ENCODE measurements at regions not wholly inside any gene's neighbourhood (a gene's known extent, or its start where the extent isn't known, plus 50 kb on each side); places are given as distances from the start of the nearest gene placed in this dataset.

- Histone ChIP-seq H3K27me3 (ENCODE audit: control insufficient read depth, insufficient read depth, low read length) (peaks cover 64% of the 10 kb centered on the region), H3K9ac (ENCODE audit: low read length) (no peak overlapping the region), H3K4me1 (ENCODE audit: control insufficient read depth, low read depth, low read length) (peaks cover 3% of the 10 kb centered on the region), H3K36me3 (ENCODE audit: control insufficient read depth, low read depth, low read length) (no peaks in the 10 kb centered on the region), H3K9me3 (ENCODE audit: control insufficient read depth, low read depth, low read length) (no peaks in the 10 kb centered on the region), H3K4me3 (ENCODE audit: low read length) (no peak overlapping the region), H3K27ac (ENCODE audit: low read length) (no peak overlapping the region)
Measured at GRCh38 chr12:74818412-74818811, 280.8 kb downstream of the ATXN7L3B start.

- Histone ChIP-seq H3K9ac (ENCODE audit: low read length) (no peak overlapping the region), H3K4me1 (ENCODE audit: control insufficient read depth, low read depth, low read length) (peaks cover 3% of the 10 kb centered on the region), H3K27ac (ENCODE audit: low read length) (no peak overlapping the region), H3K9me3 (ENCODE audit: control insufficient read depth, low read depth, low read length) (no peaks in the 10 kb centered on the region), H3K4me3 (ENCODE audit: low read length) (no peak overlapping the region), H3K36me3 (ENCODE audit: control insufficient read depth, low read depth, low read length) (no peaks in the 10 kb centered on the region), H3K27me3 (ENCODE audit: control insufficient read depth, insufficient read depth, low read length) (peaks cover 64% of the 10 kb centered on the region)
Measured at GRCh38 chr12:74820324-74820723, 282.7 kb downstream of the ATXN7L3B start.

- Histone ChIP-seq H3K27me3 (ENCODE audit: control insufficient read depth, insufficient read depth, low read length) (no peaks in the 10 kb centered on the region), H3K4me3 (ENCODE audit: low read length) (no peak overlapping the region), H3K4me1 (ENCODE audit: control insufficient read depth, low read depth, low read length) (no peaks in the 10 kb centered on the region)
Measured at GRCh38 chr12:74836567-74836966, 298.9 kb downstream of the ATXN7L3B start.

GRCh38 chr12:74846116-74846515, 308.5 kb downstream of the ATXN7L3B start:
- Histone ChIP-seq H3K27me3 (ENCODE audit: control insufficient read depth, insufficient read depth, low read length) (no peaks in the 10 kb centered on the region), H3K9me3 (ENCODE audit: control insufficient read depth, low read depth, low read length) (no peaks in the 10 kb centered on the region), H3K9ac (ENCODE audit: low read length) (no peak overlapping the region), H3K4me3 (ENCODE audit: low read length) (no peak overlapping the region), H3K27ac (ENCODE audit: low read length) (no peak overlapping the region), H3K4me1 (ENCODE audit: control insufficient read depth, low read depth, low read length) (no peaks in the 10 kb centered on the region), H3K36me3 (ENCODE audit: control insufficient read depth, low read depth, low read length) (no peaks in the 10 kb centered on the region)

More at GRCh38 chr12:74836567-74836966, 298.9 kb downstream of the ATXN7L3B start:
- Histone ChIP-seq H3K9me3 (ENCODE audit: control insufficient read depth, low read depth, low read length) (peaks cover 10% of the 10 kb centered on the region), H3K27ac (ENCODE audit: low read length) (no peak overlapping the region), H3K36me3 (ENCODE audit: control insufficient read depth, low read depth, low read length) (no peaks in the 10 kb centered on the region), H3K9ac (ENCODE audit: low read length) (no peak overlapping the region)

GRCh38 chr12:74847169-74847568, 309.5 kb downstream of the ATXN7L3B start:
- H3K9ac ChIP-seq (ENCODE audit: low read length), result no peak overlapping the region
- H3K4me1 ChIP-seq (ENCODE audit: control insufficient read depth, low read depth, low read length), result no peaks in the 10 kb centered on the region

GRCh38 chr12:74848006-74848405, 310.4 kb downstream of the ATXN7L3B start:
- H3K27me3 ChIP-seq (ENCODE audit: control insufficient read depth, insufficient read depth, low read length), result no peaks in the 10 kb centered on the region
- H3K27ac ChIP-seq (ENCODE audit: low read length), result no peak overlapping the region
- H3K9ac ChIP-seq (ENCODE audit: low read length), result no peak overlapping the region
- no peaks in the 10 kb centered on the region for H3K36me3 ChIP-seq (ENCODE audit: control insufficient read depth, low read depth, low read length)
- no peaks in the 10 kb centered on the region for H3K4me1 ChIP-seq (ENCODE audit: control insufficient read depth, low read depth, low read length)
- no peak overlapping the region for H3K4me3 ChIP-seq (ENCODE audit: low read length)
- no peaks in the 10 kb centered on the region for H3K9me3 ChIP-seq (ENCODE audit: control insufficient read depth, low read depth, low read length)

More at GRCh38 chr12:74847169-74847568, 309.5 kb downstream of the ATXN7L3B start:
- Histone ChIP-seq H3K4me3 (ENCODE audit: low read length) (no peak overlapping the region), H3K27me3 (ENCODE audit: control insufficient read depth, insufficient read depth, low read length) (no peaks in the 10 kb centered on the region), H3K36me3 (ENCODE audit: control insufficient read depth, low read depth, low read length) (no peaks in the 10 kb centered on the region), H3K9me3 (ENCODE audit: control insufficient read depth, low read depth, low read length) (no peaks in the 10 kb centered on the region), H3K27ac (ENCODE audit: low read length) (no peak overlapping the region)

GRCh38 chr12:74849801-74850200, 312.2 kb downstream of the ATXN7L3B start:
- Histone ChIP-seq H3K9me3 (ENCODE audit: control insufficient read depth, low read depth, low read length) (no peaks in the 10 kb centered on the region), H3K27ac (ENCODE audit: low read length) (no peak overlapping the region), H3K36me3 (ENCODE audit: control insufficient read depth, low read depth, low read length) (no peaks in the 10 kb centered on the region), H3K9ac (ENCODE audit: low read length) (no peak overlapping the region), H3K4me1 (ENCODE audit: control insufficient read depth, low read depth, low read length) (no peaks in the 10 kb centered on the region), H3K27me3 (ENCODE audit: control insufficient read depth, insufficient read depth, low read length) (no peaks in the 10 kb centered on the region), H3K4me3 (ENCODE audit: low read length) (no peak overlapping the region)

- Histone ChIP-seq H3K36me3 (ENCODE audit: control insufficient read depth, low read depth, low read length) (no peaks in the 10 kb centered on the region), H3K4me1 (ENCODE audit: control insufficient read depth, low read depth, low read length) (no peaks in the 10 kb centered on the region), H3K4me3 (ENCODE audit: low read length) (no peak overlapping the region), H3K27me3 (ENCODE audit: control insufficient read depth, insufficient read depth, low read length) (no peaks in the 10 kb centered on the region), H3K9ac (ENCODE audit: low read length) (no peak overlapping the region), H3K27ac (ENCODE audit: low read length) (no peak overlapping the region), H3K9me3 (ENCODE audit: control insufficient read depth, low read depth, low read length) (no peaks in the 10 kb centered on the region)
Measured at GRCh38 chr12:74871817-74872216, 334.2 kb downstream of the ATXN7L3B start.

- Histone ChIP-seq H3K27ac (ENCODE audit: low read length) (no peak overlapping the region), H3K9me3 (ENCODE audit: control insufficient read depth, low read depth, low read length) (no peaks in the 10 kb centered on the region), H3K4me3 (ENCODE audit: low read length) (no peak overlapping the region), H3K9ac (ENCODE audit: low read length) (no peak overlapping the region), H3K27me3 (ENCODE audit: control insufficient read depth, insufficient read depth, low read length) (no peaks in the 10 kb centered on the region), H3K4me1 (ENCODE audit: control insufficient read depth, low read depth, low read length) (no peaks in the 10 kb centered on the region), H3K36me3 (ENCODE audit: control insufficient read depth, low read depth, low read length) (no peaks in the 10 kb centered on the region)
Measured at GRCh38 chr12:74885775-74886174, 323.9 kb downstream of the KCNC2 start.

- no peaks in the 10 kb centered on the region for H3K4me1 ChIP-seq (ENCODE audit: control insufficient read depth, low read depth, low read length)
- no peak overlapping the region for H3K27ac ChIP-seq (ENCODE audit: low read length)
Measured at GRCh38 chr12:74889073-74889472, 320.6 kb downstream of the KCNC2 start.

GRCh38 chr12:74889563-74890236, 319.9 kb downstream of the KCNC2 start:
- H3K27me3 ChIP-seq (ENCODE audit: control insufficient read depth, insufficient read depth, low read length), result no peaks in the 10 kb centered on the region
- no peaks in the 10 kb centered on the region for H3K9me3 ChIP-seq (ENCODE audit: control insufficient read depth, low read depth, low read length)
- H3K4me3 ChIP-seq (ENCODE audit: low read length), result no peak overlapping the region
- H3K27ac ChIP-seq (ENCODE audit: low read length), result no peak overlapping the region
- H3K4me1 ChIP-seq (ENCODE audit: control insufficient read depth, low read depth, low read length), result no peaks in the 10 kb centered on the region
- H3K9ac ChIP-seq (ENCODE audit: low read length), result no peak overlapping the region
- H3K36me3 ChIP-seq (ENCODE audit: control insufficient read depth, low read depth, low read length), result no peaks in the 10 kb centered on the region

More at GRCh38 chr12:74889073-74889472, 320.6 kb downstream of the KCNC2 start:
- Histone ChIP-seq H3K9me3 (ENCODE audit: control insufficient read depth, low read depth, low read length) (no peaks in the 10 kb centered on the region), H3K9ac (ENCODE audit: low read length) (no peak overlapping the region), H3K4me3 (ENCODE audit: low read length) (no peak overlapping the region), H3K27me3 (ENCODE audit: control insufficient read depth, insufficient read depth, low read length) (no peaks in the 10 kb centered on the region), H3K36me3 (ENCODE audit: control insufficient read depth, low read depth, low read length) (no peaks in the 10 kb centered on the region)

GRCh38 chr12:74890237-74890599, 319.4 kb downstream of the KCNC2 start:
- no peaks in the 10 kb centered on the region for H3K4me1 ChIP-seq (ENCODE audit: control insufficient read depth, low read depth, low read length)
- no peak overlapping the region for H3K4me3 ChIP-seq (ENCODE audit: low read length)
- no peak overlapping the region for H3K27ac ChIP-seq (ENCODE audit: low read length)
- H3K9ac ChIP-seq (ENCODE audit: low read length), result no peak overlapping the region
- no peaks in the 10 kb centered on the region for H3K9me3 ChIP-seq (ENCODE audit: control insufficient read depth, low read depth, low read length)
- H3K27me3 ChIP-seq (ENCODE audit: control insufficient read depth, insufficient read depth, low read length), result no peaks in the 10 kb centered on the region
- no peaks in the 10 kb centered on the region for H3K36me3 ChIP-seq (ENCODE audit: control insufficient read depth, low read depth, low read length)

Data from iPS-18a (cell line).